ENCODE measurements at regions not wholly inside any gene's neighbourhood (a gene's known extent, or its start where the extent isn't known, plus 50 kb on each side); places are given as distances from the start of the nearest gene placed in this dataset.
"Not testable (repeated sequence)": the region's sequence is repeated elsewhere in the genome, so short reads cannot be mapped to it uniquely, and the experiment has no call there.

GRCh38 chr2:187784138-187784537 lies 229.9 kb upstream of the TFPI start:
- DNase-seq = not testable (repeated sequence)

GRCh38 chr2:187799601-187800000 lies 245.4 kb upstream of the TFPI start:
- DNase-seq = no peak

- DNase-seq = no peak
Measured at GRCh38 chr2:187803816-187804215, 249.6 kb upstream of the TFPI start.

- no peak for DNase-seq
Measured at GRCh38 chr2:187815113-187815512, 260.9 kb upstream of the TFPI start.

GRCh38 chr2:187819624-187820023 lies 265.4 kb upstream of the TFPI start:
- no peak for DNase-seq

GRCh38 chr2:187825108-187825507 lies 270.9 kb upstream of the TFPI start:
- no peak for DNase-seq

GRCh38 chr2:187826023-187826422 lies 271.8 kb upstream of the TFPI start:
- no peak for DNase-seq

GRCh38 chr2:187834787-187835186 lies 280.6 kb upstream of the TFPI start:
- no peak for DNase-seq

- DNase-seq = no peak
Measured at GRCh38 chr2:187838690-187839089, 284.5 kb upstream of the TFPI start.

- DNase-seq = no peak
Measured at GRCh38 chr2:187842315-187842714, 288.1 kb upstream of the TFPI start.

GRCh38 chr2:187842978-187843847 lies 289.0 kb upstream of the TFPI start:
- DNase-seq = peak in 1 of 5 experiments; percentile 41

- DNase-seq = no peak
Measured at GRCh38 chr2:187847245-187848208, 293.3 kb upstream of the TFPI start.

- DNase-seq = no peak
Measured at GRCh38 chr2:187851955-187852561, 297.8 kb upstream of the TFPI start.

- DNase-seq = no peak
Measured at GRCh38 chr2:187853381-187853791, 299.2 kb upstream of the TFPI start.

- DNase-seq = no peak
Measured at GRCh38 chr2:187854801-187855200, 300.6 kb upstream of the TFPI start.

GRCh38 chr2:187855689-187856088 lies 301.5 kb upstream of the TFPI start:
- DNase-seq = no peak

- DNase-seq = no peak
Measured at GRCh38 chr2:187857826-187858225, 303.6 kb upstream of the TFPI start.

- no peak for DNase-seq
Measured at GRCh38 chr2:187862715-187863114, 308.5 kb upstream of the TFPI start.

- no peak for DNase-seq
Measured at GRCh38 chr2:187865025-187865424, 310.8 kb upstream of the TFPI start.

GRCh38 chr2:187867165-187867564 lies 312.9 kb upstream of the TFPI start:
- DNase-seq = no peak

GRCh38 chr2:187869195-187869594 lies 315.0 kb upstream of the TFPI start:
- DNase-seq = no peak

GRCh38 chr2:187871506-187871905 lies 317.3 kb upstream of the TFPI start:
- no peak for DNase-seq

- DNase-seq = no peak
Measured at GRCh38 chr2:187873132-187873531, 318.9 kb upstream of the TFPI start.
